NCI-H2107 treated with DMSO at 0.1 percent for 48 hours (cell line): ENCODE measurements at regions not wholly inside any gene's neighbourhood (a gene's known extent, or its start where the extent isn't known, plus 50 kb on each side); places are given as distances from the start of the nearest gene placed in this dataset.

Experiments used
- DNase-seq: peaks from one replicate; lab custom pipeline; 2025; ENCODE audit not compliant: unreplicated experiment; lab: John Stamatoyannopoulos, UW

GRCh38 chr3:16658004-16658924 lies 53.0 kb upstream of the DAZL start:
- DNase-seq = peak; percentile 89

GRCh38 chr3:16658925-16659793 lies 53.9 kb upstream of the DAZL start:
- peak; percentile 23 for DNase-seq

GRCh38 chr3:16663854-16664712 lies 58.9 kb upstream of the DAZL start:
- DNase-seq = peak; percentile 5

GRCh38 chr3:16665282-16665741 lies 60.1 kb upstream of the DAZL start:
- no peak for DNase-seq

DNA sequence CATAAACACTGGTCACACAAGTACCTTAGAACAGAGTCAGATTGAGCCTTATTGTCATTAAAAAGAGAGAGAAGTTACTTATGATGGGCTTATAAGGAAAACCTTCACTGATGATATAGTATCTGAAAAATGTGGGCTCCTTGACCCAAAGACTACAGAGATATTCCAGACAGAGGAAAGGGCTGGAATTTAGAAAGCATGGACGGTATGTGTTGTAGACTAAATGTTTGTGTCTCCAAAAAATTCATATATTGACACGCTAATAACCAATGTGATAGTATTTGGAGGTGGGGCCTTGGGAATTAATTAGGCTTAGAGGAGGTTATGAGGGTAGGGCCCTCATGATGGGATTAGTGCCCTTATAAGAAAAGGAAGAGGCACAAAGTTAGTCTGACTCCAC lies 61.0 kb upstream of the DAZL start:
- no peak for DNase-seq

DNA sequence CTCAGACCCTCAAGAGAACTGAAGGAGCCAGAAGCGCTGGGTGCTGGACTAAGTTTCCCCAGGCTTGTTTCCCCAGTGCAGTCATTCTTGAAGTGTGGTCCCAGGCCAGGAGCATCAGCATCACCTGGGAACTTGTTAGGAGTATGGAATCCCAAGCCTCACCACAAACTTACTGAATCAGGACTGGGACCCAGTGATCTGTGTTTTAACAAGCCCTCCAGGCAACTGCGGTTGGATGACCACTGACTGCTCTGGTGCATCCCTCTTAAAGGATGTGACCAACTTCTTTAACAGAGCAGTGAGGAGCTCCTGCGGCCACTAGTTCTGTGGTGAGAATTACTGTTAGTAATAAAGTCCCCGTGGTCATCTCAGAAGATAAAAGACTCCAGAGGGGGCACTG lies 62.4 kb upstream of the DAZL start:
- no peak for DNase-seq

- DNase-seq = no peak
These were observed 63.7 kb upstream of the DAZL start for GRCh38 chr3:16668776-16669545.

DNA sequence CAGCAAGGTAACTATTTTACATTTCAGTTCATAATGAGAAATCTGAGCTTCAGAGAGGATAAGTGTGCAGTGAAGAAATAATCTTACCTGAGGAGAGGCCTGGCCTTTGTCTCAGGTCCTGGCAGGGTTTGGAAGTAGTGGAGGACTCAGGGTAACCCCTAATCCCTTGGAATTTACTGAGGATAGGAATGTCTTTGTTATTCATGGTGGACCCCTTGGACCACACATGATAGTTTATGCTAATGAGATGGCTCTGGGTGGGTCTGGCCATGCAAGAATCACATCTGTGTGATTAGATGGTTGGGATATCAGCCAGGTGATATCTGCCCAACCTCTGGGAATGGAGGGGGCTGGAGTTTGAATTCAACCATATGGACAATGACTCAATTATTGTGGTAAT lies 65.0 kb upstream of the DAZL start:
- DNase-seq = no peak

DNA sequence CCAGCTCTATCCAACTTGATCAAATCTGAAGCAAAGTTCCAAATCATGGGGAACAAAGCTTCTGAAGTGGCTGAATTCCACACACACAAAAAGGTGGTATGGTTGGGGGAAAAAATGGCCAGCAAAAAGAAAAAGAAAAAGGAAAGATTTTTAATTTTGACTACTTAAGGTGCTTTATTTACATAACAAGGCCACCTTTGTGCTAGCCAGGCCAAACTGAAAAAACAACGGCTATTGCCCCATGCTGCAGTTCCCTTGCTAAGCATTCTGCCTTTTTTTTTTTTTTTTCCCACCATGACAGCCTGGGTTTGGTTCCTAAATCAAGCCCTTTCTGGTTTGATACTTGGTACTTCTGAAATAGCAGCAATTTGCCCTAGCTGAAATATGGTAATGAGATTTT lies 66.5 kb upstream of the DAZL start:
- DNase-seq = no peak

DNA sequence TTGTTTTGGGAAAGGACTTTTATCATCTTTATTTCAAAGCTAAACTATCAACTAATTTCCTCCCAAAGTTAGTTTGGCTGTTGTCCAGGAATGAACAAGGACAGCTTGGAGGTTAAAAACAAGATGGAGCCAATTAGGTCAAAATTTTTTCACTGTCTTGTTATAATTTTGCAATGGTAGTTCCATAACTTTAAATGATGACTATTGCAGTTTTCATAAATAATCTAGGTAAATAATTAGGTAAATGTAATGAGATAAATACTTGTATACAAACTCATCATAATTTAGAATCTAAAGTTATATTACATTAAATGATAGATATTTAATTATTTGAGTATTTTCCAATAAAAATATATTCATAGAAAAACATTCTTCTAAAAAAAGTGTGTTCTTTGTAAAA lies 68.3 kb upstream of the DAZL start:
- no peak for DNase-seq

GRCh38 chr3:16675805-16676204 lies 70.6 kb upstream of the DAZL start:
- DNase-seq = no peak

GRCh38 chr3:16686679-16687078 lies 81.5 kb upstream of the DAZL start:
- no peak for DNase-seq

DNA sequence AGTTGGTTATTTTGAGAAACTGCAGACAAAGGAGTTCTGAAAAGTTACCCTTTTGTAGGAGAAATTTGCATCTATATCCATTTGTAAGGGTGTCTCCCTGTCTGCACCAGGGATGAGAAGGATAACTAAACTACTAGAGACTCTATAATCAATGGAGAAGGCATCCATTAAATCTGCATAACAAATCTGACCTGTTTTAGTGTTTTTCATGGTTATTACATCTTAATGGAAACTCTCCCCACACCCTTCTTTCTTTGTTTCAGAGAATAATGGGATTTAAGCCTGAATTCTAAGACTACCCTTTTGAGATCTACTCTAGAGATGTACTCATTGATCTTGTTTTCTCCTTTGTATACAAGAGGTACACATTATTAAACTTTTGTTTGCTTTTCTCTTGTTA lies 82.0 kb upstream of the DAZL start:
- no peak for DNase-seq

DNA sequence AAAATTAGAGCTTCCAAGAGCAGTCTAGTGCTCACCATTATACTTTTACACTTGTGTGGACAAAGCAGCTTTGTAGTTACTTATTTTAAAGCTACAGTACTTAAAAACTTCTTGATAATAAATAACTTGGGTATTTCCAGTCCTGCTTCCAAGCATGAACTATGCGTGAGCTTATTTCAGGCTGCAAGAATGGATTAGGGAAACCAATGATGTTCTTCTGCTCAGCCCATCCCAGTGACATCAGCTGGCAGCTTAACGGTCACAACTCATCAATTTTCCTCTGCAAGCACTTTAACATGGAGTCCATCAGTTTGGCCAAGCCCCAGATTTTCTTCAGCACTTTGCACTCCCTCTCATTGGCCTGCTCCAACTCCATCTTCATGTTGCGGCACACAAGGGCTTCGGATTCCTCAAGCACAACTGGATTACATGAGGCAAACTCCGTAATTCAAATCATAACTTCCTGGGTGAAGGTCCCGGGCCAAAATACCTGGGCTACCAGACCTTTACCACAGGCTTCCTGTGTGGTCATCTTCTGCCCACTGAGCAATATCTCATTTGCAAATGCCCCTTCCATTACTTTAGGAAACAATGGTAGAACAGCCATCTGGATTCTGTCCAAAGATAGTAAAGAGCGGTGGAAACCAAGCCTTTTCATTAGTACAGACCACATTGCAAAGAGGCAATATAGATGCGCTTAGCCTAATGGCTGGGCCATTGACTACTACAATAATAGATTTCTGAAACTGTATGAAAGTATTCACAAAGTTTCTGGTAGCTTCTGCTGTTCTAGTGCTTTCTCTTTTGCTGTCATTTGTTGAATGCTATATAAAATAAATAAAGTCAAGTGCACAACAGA lies 87.5 kb upstream of the DAZL start:
- no peak for DNase-seq

DNA sequence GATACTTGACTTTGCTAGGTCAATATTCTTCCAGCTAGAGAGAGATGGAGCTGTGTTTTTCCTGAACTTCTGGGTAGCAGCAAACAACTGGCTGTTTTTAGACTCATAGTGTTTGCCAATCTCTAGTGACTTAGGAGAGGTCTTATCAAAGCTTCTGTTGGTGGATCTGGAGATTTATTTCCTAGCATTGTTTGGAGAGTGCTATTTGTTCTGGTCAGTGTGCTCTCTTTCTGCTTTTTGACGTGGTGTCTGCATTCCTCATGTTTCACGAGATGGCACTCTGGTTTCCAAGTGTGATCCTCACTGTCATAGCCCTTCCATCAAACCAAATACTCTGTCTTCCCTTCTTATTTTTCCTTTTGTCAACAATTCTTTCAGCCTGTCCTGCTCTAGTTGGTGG lies 88.6 kb upstream of the DAZL start:
- no peak for DNase-seq

DNA sequence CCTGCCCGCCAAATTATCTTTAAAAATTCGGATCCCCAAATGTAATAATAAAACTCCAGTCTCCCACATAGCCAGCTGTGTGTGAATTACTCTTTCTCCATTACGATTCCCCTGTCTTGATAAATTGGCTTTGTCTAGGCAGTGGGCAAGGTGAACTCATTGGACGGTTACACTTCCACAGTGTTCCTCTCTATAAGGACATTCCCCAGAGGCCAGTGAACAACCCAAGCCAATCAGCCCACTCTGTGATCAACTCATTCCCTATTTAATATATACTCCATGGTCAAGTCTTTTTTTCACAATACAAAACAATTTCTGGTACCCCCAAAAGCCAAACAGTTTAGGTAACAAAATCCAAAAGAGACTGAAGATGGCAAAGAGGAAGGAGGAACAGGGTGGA lies 90.5 kb upstream of the DAZL start:
- DNase-seq = no peak

DNA sequence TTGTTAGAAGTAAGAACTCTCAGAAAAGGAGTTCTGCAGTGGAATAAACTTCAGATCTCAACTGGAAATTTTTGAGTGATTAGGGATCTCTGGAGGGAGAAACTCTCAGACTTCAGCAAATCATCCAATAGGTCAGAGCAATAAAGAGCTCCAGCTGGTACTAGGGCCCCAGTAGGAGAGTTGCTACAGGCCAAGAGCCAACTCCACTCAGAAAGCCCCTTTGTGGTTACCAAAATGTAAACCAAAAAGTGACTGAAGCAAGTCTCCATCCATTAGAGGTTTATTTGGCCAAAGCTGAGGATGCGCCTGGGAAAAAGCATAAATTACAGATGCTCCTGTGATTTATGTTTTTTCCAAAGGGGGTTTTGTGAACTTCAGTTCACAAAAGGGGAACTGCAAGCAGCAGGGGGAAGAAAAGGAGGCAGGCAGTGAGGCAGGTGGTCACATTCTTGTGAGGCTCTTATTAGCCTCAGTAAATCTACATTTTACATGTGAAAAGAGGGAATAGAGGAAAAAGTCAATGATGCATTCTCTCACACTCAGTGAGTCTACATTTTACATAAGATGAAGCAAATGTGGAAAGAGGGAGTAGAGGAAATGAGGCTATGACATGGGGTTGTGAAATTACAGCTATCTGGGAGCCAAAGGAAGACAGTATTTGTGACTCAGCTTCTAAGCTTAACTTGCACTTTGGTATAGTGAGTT lies 92.4 kb upstream of the DAZL start:
- DNase-seq = no peak

- no peak for DNase-seq
These were observed 95.4 kb upstream of the DAZL start for GRCh38 chr3:16700651-16701050.

- DNase-seq = no peak
These were observed 99.7 kb upstream of the DAZL start for GRCh38 chr3:16704941-16705340.
